ENCODE measurements at regions not wholly inside any gene's neighbourhood (a gene's known extent, or its start where the extent isn't known, plus 50 kb on each side); places are given as distances from the start of the nearest gene placed in this dataset.
"Not testable (repeated sequence)": the region's sequence is repeated elsewhere in the genome, so short reads cannot be mapped to it uniquely, and the experiment has no call there.

DNA sequence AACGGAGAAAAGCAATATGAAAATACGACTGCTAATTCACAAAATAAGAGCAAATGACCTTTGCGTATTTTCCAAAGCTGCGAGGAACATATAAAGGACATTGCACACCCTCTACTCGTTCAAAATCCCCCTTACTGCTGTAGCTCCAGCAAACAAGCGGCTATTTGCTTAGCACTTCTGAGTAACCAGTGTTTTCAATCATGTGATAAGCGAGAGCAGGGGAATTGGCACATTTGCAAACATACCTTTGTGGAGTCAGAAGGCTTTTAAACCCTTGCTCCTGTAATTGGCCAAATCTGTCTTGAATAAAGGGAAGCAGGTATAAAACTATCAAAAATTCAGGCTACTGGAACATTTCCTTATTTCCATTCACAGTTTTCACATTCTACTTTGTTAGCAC, 610.2 kb downstream of the UBE2NL start:
- Histone ChIP-seq H3K27ac (no peak overlapping the region), H3K36me3 (no peaks in the 10 kb centered on the region), H3K9me3 (replicated peaks) (no peaks in the 10 kb centered on the region), H3K4me1 (no peaks in the 10 kb centered on the region), H3K27me3 (no peaks in the 10 kb centered on the region), H3K4me3 (no peak overlapping the region)
- no peak for DNase-seq

DNA sequence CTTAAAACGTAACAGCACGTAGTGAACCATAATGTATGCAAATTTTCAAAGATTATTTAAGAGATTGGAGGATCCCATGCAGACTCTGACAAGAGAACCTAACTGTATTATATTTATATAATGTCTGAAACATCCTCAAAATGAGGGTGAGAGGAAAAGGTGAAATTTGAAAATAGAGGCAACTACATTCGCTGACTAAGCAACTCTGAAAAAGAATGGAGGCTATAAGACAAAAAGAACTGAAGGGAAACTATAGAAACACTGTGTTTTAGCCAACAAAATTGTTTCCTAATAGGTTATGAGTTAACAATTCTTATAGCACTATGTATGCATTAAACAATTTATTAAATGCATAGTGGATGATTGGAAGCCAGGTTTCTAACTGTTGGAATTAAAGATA, 648.0 kb downstream of the UBE2NL start:
- Histone ChIP-seq H3K4me3 (no peak overlapping the region), H3K9me3 (replicated peaks) (no peaks in the 10 kb centered on the region), H3K4me1 (no peaks in the 10 kb centered on the region), H3K36me3 (no peaks in the 10 kb centered on the region), H3K27me3 (no peaks in the 10 kb centered on the region), H3K27ac (no peak overlapping the region)
- no peak for DNase-seq

DNA sequence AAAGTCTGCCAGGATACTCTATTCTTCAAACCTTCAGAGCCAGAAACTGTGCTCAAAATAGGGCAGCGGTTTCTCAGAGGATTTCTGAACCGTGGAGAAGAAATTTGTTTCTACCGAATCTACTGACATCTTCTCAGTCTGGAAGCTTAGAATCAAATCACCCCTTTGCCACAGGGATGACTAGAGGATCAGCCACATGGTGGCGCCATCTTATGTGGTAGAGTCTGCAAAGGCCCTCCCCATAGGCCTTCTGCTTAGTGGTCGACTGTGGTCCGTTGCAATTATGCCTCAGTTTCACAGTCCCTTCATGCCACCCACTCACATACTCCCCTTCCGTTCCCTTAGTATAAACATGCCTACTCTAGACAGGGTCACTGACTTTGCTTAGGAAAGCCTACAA, 680.7 kb upstream of the SPANXN1 start:
- Histone ChIP-seq H3K9me3 (replicated peaks) (no peaks in the 10 kb centered on the region), H3K4me1 (no peaks in the 10 kb centered on the region), H3K27me3 (no peaks in the 10 kb centered on the region), H3K27ac (no peak overlapping the region), H3K36me3 (no peaks in the 10 kb centered on the region), H3K4me3 (no peak overlapping the region)
- peak in 1 of 2 experiments; percentile 21 for DNase-seq

DNA sequence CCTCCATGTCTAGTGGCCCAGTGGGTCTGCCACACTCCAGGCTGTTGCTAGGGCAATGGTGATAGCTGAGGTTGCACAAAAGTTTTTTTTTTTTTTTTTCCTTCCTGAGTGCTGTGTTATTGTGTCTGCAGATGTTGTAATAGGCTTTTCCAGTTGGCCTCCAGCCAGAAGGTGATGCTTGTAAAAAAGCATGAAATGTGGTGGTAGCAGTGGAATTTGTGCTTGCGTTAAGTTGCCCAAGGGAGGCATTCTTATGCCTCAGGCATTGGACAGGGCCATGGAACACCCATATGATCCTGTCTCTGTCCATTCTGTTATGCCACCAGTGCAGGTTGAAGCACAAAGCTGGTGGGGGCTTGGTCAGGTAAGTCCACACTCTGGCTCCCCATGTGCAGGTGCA, 660.5 kb upstream of the SPANXN1 start:
- Histone ChIP-seq H3K9me3 (replicated peaks) (no peaks in the 10 kb centered on the region), H3K4me1 (no peaks in the 10 kb centered on the region), H3K4me3 (no peak overlapping the region), H3K36me3 (no peaks in the 10 kb centered on the region), H3K27ac (no peak overlapping the region), H3K27me3 (no peaks in the 10 kb centered on the region)
- DNase-seq: peak; percentile 48 to 62

DNA sequence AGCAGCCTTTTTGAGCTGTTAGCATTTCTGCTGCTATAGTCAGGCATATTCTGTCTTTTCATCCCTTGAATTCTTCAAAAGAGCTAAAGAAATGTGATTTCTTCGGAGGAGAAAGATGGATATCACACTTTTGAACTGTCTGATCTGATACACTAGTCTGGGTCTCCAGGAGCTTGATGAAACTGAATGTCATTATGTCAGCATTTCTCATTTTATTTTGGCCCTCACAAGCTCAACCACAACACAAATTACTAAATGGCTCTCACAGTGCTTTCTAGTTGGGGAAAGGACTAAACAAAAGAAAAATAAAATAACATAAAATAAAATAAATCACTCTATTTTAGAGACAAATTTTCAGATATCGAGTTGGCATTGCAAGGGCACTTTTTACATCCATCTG, 655.3 kb upstream of the SPANXN1 start:
- Histone ChIP-seq H3K9me3 (replicated peaks) (no peaks in the 10 kb centered on the region), H3K36me3 (no peaks in the 10 kb centered on the region), H3K4me3 (no peak overlapping the region), H3K27ac (no peak overlapping the region), H3K27me3 (no peaks in the 10 kb centered on the region), H3K4me1 (no peaks in the 10 kb centered on the region)
- DNase-seq: no peak

DNA sequence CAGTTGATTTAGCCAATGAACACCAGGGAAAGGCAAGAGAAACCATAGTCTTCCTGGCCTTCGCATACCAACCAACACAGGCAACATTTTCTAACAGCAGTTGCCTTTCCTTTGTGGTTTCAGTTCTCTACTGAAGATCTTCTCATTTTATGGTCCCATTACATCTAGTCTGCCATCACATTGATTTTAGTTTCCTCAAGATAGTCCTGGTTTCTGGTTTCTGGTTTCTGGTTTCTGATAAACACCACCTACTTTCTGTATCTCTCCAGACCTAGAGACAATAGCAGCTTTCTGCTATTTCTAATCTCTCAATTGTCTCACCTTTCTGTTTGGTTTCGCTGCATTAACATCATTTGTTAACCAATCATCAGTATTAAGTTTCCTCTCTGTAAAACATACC, 646.3 kb upstream of the SPANXN1 start:
- H3K4me1 ChIP-seq: no peaks in the 10 kb centered on the region
- no peaks in the 10 kb centered on the region for H3K9me3 ChIP-seq (replicated peaks)
- no peaks in the 10 kb centered on the region for H3K36me3 ChIP-seq
- no peak overlapping the region for H3K4me3 ChIP-seq
- H3K27ac ChIP-seq: no peak overlapping the region
- DNase-seq: no peak
- no peaks in the 10 kb centered on the region for H3K27me3 ChIP-seq

DNA sequence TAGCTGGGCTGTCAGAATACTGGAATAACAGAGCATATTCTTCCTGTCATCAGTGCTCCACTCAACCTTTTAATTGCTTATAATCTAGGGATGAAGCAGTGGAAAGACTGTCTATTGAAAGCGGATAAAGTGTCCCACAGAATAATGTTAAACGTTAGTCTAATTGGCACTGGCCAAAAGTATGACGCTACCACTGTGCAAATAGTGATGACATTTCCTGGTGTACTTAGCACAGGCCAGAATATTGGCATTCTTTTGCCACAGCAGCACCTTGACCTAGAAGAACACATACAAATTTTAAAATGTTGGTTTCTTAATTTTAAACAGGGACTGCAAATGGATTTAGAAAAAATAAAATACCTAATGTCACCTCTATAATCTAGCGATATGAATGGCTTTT, 635.2 kb upstream of the SPANXN1 start:
- Histone ChIP-seq H3K9me3 (replicated peaks) (no peaks in the 10 kb centered on the region), H3K36me3 (no peaks in the 10 kb centered on the region), H3K4me3 (no peak overlapping the region), H3K27ac (no peak overlapping the region), H3K4me1 (no peaks in the 10 kb centered on the region), H3K27me3 (no peaks in the 10 kb centered on the region)
- no peak for DNase-seq

DNA sequence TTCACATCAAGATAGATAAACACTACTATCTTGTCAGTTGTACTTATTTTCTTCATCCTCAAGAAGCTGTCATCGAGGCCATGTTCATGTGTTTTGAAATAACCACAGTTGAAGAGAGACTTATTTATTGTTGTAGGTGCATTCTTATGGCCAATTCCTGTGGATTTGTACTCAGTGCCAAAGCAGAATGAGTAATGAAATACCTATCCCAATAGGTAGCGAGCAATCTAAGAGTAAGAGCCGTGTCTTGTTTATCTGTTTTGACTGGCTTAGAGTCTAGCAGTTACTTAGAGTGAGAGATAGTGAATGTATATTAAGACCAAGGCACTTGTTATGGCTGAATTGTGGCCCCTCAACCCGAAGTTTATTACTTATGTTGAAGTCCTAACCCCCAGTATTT, 631.0 kb upstream of the SPANXN1 start:
- no peak for DNase-seq
- Histone ChIP-seq H3K4me1 (no peaks in the 10 kb centered on the region), H3K9me3 (replicated peaks) (no peaks in the 10 kb centered on the region), H3K27me3 (no peaks in the 10 kb centered on the region), H3K27ac (no peak overlapping the region), H3K4me3 (no peak overlapping the region), H3K36me3 (no peaks in the 10 kb centered on the region)

DNA sequence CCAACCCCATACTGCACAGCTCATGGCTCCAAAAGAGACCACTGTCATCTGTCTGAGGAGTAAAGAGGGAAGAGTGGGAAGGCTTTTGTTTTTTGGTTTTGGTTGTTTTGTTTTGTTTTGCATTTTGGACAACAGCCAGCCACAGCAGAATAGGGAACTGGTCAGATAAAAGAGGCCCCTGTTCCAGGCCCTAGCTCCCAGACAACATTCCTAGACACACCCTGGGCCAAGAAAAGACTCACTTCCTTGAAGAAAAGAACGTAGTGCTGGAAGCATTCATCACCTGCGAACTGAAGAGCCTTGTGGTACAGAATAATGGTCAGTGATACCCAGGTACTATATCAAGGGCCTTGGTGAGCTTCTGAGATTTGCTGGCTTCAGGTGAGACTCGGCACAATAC, 619.4 kb upstream of the SPANXN1 start:
- H3K4me1 ChIP-seq: no peaks in the 10 kb centered on the region
- no peak overlapping the region for H3K4me3 ChIP-seq

DNA sequence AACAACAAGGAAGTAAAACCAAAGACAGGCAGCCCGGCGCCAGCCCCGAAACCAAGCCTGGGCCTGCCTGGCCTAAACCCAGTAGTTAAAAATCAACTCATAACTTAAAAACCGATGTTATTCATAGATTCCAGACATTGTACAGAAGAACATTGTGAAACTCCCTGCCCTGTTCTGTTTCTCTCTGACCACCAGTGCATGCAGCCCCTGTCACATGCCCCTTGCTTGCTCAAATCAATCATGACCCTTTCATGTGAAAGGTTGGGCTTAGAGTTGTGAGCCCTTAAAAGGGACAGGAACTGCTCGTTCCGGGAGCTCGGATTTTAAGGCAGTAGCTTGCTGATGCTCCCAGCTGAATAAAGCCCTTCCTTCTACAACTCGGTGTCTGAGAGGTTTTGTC, 612.9 kb upstream of the SPANXN1 start:
- H3K36me3 ChIP-seq; H3K4me3 ChIP-seq; H3K27me3 ChIP-seq; H3K4me1 ChIP-seq; H3K27ac ChIP-seq; DNase-seq; H3K9me3 ChIP-seq (replicated peaks): not testable (repeated sequence)

More for the DNA sequence above, 619.4 kb upstream of the SPANXN1 start:
- no peaks in the 10 kb centered on the region for H3K36me3 ChIP-seq
- no peaks in the 10 kb centered on the region for H3K9me3 ChIP-seq (replicated peaks)
- H3K27ac ChIP-seq: no peak overlapping the region
- H3K27me3 ChIP-seq: no peaks in the 10 kb centered on the region
- no peak for DNase-seq

DNA sequence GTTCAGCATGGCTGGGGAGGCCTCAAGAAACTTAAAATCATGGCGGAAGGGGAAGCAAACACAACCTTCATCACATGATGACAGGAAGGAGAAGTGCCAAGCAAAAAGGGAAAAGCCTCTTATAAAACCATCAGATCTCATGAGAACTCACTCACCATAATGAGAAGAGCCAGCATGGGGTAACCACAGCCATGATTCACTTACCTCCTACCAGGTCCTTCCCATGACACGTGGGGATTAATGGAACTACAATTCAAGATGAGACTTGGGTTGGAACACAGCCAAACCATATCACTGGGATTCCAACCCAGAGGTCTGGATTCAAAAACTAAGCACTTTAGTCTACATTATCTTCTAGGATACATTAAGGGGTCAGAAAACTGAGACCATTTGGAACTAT, 609.6 kb upstream of the SPANXN1 start:
- no peak overlapping the region for H3K27ac ChIP-seq
- DNase-seq: peak in 1 of 2 experiments; percentile 1

DNA sequence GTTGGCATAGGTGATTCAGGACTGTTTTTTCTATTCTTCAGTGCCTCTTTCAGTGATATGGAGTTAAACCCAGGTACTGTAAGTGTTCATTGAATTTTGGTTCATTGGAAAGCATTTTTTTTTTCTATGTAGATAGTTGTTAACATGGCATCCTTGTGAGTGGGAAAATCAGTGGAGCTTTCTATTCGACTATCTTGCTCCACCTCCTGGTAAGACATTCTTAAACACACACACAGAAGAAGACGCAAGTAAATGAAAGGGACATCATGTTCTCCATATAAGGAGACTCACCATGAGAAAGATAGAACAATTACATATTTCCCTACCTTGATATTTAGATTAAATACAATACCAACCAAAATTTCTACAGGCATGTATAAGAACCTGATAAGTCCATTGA, 598.5 kb upstream of the SPANXN1 start:
- H3K36me3 ChIP-seq: no peaks in the 10 kb centered on the region
- H3K27ac ChIP-seq: no peak overlapping the region
- no peaks in the 10 kb centered on the region for H3K9me3 ChIP-seq (replicated peaks)
- no peak overlapping the region for H3K4me3 ChIP-seq
- H3K4me1 ChIP-seq: no peaks in the 10 kb centered on the region
- H3K27me3 ChIP-seq: no peaks in the 10 kb centered on the region
- peak in 1 of 2 experiments; percentile 1 for DNase-seq

More for the DNA sequence above, 609.6 kb upstream of the SPANXN1 start:
- Histone ChIP-seq H3K4me1 (no peaks in the 10 kb centered on the region), H3K4me3 (no peak overlapping the region), H3K9me3 (replicated peaks) (no peaks in the 10 kb centered on the region), H3K36me3 (no peaks in the 10 kb centered on the region), H3K27me3 (no peaks in the 10 kb centered on the region)

DNA sequence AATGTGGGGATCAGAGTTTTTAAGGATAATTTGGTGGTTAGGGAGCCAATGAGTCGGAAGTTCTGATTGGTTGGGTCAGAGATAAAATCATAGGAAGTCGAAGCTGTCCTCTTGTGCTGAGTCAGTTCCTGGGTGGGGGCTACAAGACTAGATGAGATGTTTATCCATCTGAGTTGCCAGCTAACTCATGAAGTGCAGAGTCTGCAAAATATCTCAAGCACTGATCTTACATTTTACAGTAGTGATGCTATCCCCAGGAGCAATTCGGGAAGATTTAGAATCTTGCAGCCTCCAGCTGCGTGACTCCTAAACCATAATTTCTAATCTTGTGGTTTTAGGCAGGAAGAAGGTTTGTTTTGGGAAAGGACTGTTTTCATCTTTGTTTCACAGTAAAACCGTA, 565.8 kb upstream of the SPANXN1 start:
- DNase-seq: peak; percentile 1 to 3
- no peaks in the 10 kb centered on the region for H3K9me3 ChIP-seq (replicated peaks)
- H3K27me3 ChIP-seq: no peaks in the 10 kb centered on the region
- H3K36me3 ChIP-seq: no peaks in the 10 kb centered on the region
- H3K27ac ChIP-seq: no peak overlapping the region
- H3K4me1 ChIP-seq: no peaks in the 10 kb centered on the region
- no peak overlapping the region for H3K4me3 ChIP-seq

DNA sequence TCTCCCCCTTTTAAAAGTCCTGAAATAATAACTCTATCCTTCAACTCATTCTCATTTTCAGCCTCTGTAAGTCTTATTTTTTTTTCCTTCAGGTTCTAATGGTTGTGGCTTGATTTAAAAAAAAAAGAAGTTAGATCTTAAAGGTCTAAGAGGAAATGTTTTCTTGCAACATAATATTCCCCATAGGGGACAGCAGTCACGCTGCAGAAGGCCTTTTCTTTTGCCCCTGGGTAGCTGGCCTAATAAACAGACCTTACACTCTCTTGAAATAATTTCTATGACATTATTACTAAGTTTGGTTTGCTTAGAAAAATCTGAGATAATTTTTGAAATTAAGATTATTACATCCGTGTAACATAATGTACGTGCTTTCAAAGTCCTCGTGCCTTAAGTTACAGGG, 564.1 kb upstream of the SPANXN1 start:
- H3K4me3 ChIP-seq: no peak overlapping the region
- H3K4me1 ChIP-seq: no peaks in the 10 kb centered on the region
- no peak overlapping the region for H3K27ac ChIP-seq
- no peaks in the 10 kb centered on the region for H3K36me3 ChIP-seq
- no peaks in the 10 kb centered on the region for H3K9me3 ChIP-seq (replicated peaks)
- DNase-seq: no peak
- H3K27me3 ChIP-seq: no peaks in the 10 kb centered on the region

DNA sequence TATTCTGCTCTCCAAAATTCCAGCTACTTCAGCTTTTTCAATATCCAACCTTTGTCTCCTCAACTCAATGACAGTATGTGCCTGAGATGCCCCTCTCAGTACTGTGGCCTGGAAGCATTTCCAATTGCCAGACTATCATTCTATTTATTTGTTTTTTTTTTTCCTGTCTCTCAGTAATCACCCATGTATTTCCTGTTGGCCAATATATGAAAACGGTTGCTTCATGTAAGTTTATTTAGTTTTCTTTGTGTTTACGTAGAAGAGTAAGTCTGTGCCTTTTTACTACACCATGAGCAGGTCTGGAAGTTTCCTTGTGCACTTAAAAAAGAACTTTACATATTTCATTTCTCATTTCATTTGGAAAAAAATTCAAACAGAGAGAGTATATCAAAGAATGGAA, 537.5 kb upstream of the SPANXN1 start:
- H3K27me3 ChIP-seq: no peaks in the 10 kb centered on the region
- no peak for DNase-seq
- no peak overlapping the region for H3K27ac ChIP-seq
- H3K4me1 ChIP-seq: no peaks in the 10 kb centered on the region
- H3K36me3 ChIP-seq: no peaks in the 10 kb centered on the region
- H3K9me3 ChIP-seq (replicated peaks): no peaks in the 10 kb centered on the region
- H3K4me3 ChIP-seq: no peak overlapping the region

DNA sequence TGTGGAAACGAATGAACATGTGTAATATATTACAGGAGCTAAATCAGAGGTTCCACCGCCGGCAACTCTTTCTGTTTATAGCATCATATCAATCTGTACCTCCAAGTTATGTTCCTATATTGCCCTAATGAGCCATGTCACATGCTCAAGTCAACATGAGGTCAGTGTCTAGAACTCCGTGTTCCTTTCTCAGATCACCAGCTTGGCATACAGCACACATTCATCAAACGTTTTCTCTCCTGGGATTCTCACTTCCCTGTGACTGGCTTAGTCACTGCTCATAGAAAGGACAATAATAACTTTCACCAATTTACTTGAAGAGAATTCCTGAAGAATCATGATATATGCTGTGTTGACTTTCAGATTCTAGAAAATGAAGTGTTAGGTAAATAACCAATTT, 532.0 kb upstream of the SPANXN1 start:
- Histone ChIP-seq H3K4me3 (no peak overlapping the region), H3K4me1 (no peaks in the 10 kb centered on the region), H3K27me3 (no peaks in the 10 kb centered on the region), H3K27ac (no peak overlapping the region), H3K36me3 (no peaks in the 10 kb centered on the region), H3K9me3 (replicated peaks) (no peaks in the 10 kb centered on the region)
- DNase-seq: no peak

DNA sequence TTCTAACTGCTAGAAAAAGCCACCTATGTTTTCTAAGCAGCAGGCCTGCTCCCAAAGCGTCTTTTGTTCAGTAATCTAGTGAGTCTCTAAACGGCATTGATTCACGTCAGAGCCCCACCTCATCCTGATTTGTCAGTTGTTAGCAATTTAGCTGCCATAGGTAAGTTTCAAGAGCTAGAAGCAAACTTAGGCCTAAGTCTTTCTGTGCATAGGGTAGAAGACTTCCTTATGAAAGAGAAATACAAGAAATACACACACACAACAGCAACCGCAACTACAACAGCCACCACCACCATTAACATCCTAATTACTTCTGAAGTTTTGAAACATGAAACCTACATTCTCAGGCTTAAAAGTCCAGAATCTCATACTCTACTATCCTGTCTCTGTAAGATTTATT, 531.1 kb upstream of the SPANXN1 start:
- Histone ChIP-seq H3K4me3 (no peak overlapping the region), H3K4me1 (no peaks in the 10 kb centered on the region), H3K36me3 (no peaks in the 10 kb centered on the region), H3K27ac (no peak overlapping the region), H3K27me3 (no peaks in the 10 kb centered on the region), H3K9me3 (replicated peaks) (no peaks in the 10 kb centered on the region)
- no peak for DNase-seq
